Testis (tissue), 2 donors: ENCODE measurements at regions not wholly inside any gene's neighbourhood (a gene's known extent, or its start where the extent isn't known, plus 50 kb on each side); places are given as distances from the start of the nearest gene placed in this dataset.

Experiments used
- DNase-seq: peaks from one replicate; pipeline ENCODE4 v3.0.0-alpha.2; 2019
- H3K27ac ChIP-seq, 2 donors: fragments of 200-600 bp; sonication (generic); one replicate each; pipeline ENCODE4 v1.5.1; 2019
- H3K27me3 ChIP-seq: fragments of 200-600 bp; sonication (generic); one replicate; pipeline ENCODE4 v1.5.1; 2019
- H3K36me3 ChIP-seq: fragments of 200-600 bp; sonication (generic); one replicate; pipeline ENCODE4 v1.5.1; 2017; ENCODE audit warnings: low read depth; ENCODE audit errors: missing control alignments
- H3K4me1 ChIP-seq: fragments of 200-600 bp; sonication (generic); one replicate; pipeline ENCODE4 v1.5.1; 2019
- H3K4me3 ChIP-seq, 2 donors: fragments of 200-600 bp; sonication (generic); one replicate each; pipeline ENCODE4 v1.5.1; 2017 to 2019
- H3K9me3 ChIP-seq: fragments of 200-600 bp; sonication (generic); one replicate; pipeline ENCODE4 v1.5.1; 2017
- POLR2A ChIP-seq: fragments of 450-650 bp; IDR thresholded peaks from one replicate; pipeline ENCODE4 v1.6.1; 2017; ENCODE audit warnings: antibody characterized with exemption, mild to moderate bottlenecking, moderate library complexity
- WGBS, 2 donors: methylation state at CpG; one replicate each; pipeline ENCODE4 v1.1.5; 2018; 5-methylcytosine and 5-hydroxymethylcytosine counted together
- intact Hi-C: fragments of 100-400 bp; cut with DNase I; formaldehyde crosslinking; loops from one replicate; pipeline ENCODE4 v1.15.1; 2023; ENCODE audit warnings: low total_unique reads
- TF ChIP-seq, protein P1 (sequence below), 3 experiments: fragments of 450-650 bp in 2 of 3; fragments of 200-600 bp in 1 of 3; sonication (generic) in 1 of 3; IDR thresholded peaks; one replicate each; pipeline ENCODE4 v1.5.1; 2016 to 2019; ENCODE audit warnings: antibody characterized with exemption in 3 of 3, mild to moderate bottlenecking in 2 of 3, moderate library complexity in 1 of 3

DNA sequence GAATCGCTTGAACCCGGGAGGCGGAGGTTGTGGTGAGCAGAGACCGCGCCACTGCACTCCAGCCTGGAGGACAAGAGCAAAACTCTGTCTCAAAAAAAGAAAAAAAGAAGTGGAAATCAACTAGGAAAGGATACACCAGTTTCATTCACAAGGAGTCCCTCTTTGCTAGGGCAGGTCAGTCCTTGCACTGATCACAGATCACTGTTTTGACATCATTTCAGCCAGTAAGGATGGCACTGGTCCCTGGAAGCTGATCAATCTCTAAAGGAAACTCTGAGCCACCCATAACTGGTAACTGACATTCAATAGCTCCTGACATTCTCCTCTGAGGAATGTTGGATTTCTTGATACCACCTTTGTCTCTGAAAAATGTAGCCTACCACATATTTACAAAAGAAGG lies 243.1 kb upstream of the SLC35B3 start:
- no peaks in the 10 kb centered on the region for H3K36me3 ChIP-seq
- H3K27me3 ChIP-seq = no peaks in the 10 kb centered on the region
- intact Hi-C loops = no loop called here
- H3K27ac ChIP-seq = no peak overlapping the region
- H3K9me3 ChIP-seq = no peaks in the 10 kb centered on the region
- TF ChIP-seq, protein P1, sequence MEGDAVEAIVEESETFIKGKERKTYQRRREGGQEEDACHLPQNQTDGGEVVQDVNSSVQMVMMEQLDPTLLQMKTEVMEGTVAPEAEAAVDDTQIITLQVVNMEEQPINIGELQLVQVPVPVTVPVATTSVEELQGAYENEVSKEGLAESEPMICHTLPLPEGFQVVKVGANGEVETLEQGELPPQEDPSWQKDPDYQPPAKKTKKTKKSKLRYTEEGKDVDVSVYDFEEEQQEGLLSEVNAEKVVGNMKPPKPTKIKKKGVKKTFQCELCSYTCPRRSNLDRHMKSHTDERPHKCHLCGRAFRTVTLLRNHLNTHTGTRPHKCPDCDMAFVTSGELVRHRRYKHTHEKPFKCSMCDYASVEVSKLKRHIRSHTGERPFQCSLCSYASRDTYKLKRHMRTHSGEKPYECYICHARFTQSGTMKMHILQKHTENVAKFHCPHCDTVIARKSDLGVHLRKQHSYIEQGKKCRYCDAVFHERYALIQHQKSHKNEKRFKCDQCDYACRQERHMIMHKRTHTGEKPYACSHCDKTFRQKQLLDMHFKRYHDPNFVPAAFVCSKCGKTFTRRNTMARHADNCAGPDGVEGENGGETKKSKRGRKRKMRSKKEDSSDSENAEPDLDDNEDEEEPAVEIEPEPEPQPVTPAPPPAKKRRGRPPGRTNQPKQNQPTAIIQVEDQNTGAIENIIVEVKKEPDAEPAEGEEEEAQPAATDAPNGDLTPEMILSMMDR (IDR thresholded peaks at IDR 0.05) = no peak
- no peak for TF ChIP-seq POLR2A
- H3K4me1 ChIP-seq = no peaks in the 10 kb centered on the region
- DNase-seq = no peak
- 97 to 100% methylated on average over 5 of the region's 5 CpGs for WGBS, 2 donors
- H3K4me3 ChIP-seq = no peak overlapping the region

DNA sequence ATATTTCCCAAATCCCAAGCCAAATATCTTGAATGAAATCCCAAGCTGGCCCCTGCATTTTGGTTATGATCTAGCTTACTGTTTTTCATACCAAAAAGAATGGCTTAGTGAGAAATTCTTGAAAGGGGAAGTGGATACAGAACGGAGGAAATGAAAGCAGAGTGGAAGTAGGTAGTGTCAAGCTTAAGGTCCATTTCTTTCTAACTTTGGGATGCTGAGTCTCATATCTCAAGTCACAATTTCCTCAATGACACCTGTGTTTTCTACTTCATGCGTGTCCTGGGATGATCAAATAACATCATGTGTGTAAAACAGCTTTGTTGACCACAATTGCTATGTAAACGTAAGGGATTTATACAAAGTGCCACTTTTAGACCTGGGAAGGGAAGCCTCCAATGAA lies 238.8 kb upstream of the SLC35B3 start:
- 83 to 87% methylated on average over 3 of the region's 3 CpGs for WGBS, 2 donors
- Histone ChIP-seq H3K36me3 (no peaks in the 10 kb centered on the region), H3K9me3 (no peaks in the 10 kb centered on the region), H3K27me3 (no peaks in the 10 kb centered on the region), H3K27ac (no peak overlapping the region), H3K4me3 (no peak overlapping the region), H3K4me1 (no peaks in the 10 kb centered on the region)
- TF ChIP-seq, protein P1 (IDR thresholded peaks at IDR 0.05) = no peak
- TF ChIP-seq POLR2A = no peak
- DNase-seq = no peak
- intact Hi-C loops = no loop called here

DNA sequence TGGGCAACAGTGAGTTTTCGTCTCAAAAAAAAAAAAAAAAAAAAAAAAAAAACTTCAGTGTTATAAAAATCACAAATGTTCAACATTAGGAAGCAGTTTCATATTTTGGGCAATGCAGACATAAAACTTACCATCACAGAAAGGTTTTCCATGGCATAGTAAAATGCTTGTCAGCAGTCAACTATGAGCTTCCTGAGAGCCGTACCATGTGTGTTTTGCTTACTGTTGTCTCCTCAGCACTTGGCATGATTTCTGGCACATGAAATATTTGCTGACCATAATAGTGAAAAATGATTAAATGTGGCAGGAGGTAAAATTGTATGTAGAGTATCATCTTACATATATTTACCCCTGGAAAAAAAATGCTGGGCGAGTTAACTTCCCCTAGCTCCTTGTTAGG lies 237.5 kb upstream of the SLC35B3 start:
- Histone ChIP-seq H3K4me3 (no peak overlapping the region), H3K4me1 (no peaks in the 10 kb centered on the region), H3K9me3 (no peaks in the 10 kb centered on the region), H3K36me3 (no peaks in the 10 kb centered on the region), H3K27ac (no peak overlapping the region), H3K27me3 (no peaks in the 10 kb centered on the region)
- no peak for DNase-seq
- no peak for TF ChIP-seq POLR2A
- TF ChIP-seq, protein P1 (IDR thresholded peaks at IDR 0.05) = no peak
- WGBS, 2 donors = 87 to 91% methylated on average over 3 of the region's 3 CpGs
- intact Hi-C loops = no loop called here

DNA sequence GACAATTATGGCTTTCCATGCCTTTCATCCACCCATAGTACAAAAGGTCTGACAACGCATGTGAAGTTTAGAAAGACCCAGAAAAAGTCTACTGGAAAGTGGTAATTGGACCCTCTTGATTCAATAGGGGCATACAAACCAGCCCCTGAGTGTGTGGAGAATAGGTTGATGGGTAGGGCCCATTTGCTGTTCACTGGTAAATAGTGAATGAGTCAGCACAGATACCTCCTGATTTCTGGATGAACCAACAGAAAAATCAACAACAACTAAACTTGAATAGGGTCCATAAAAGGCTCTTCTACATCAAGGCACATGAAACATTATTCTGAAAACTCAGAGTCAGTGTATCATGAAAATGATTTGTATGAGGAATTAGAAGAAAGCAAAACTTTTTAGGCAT lies 235.4 kb upstream of the SLC35B3 start:
- H3K4me1 ChIP-seq = no peaks in the 10 kb centered on the region
- no peaks in the 10 kb centered on the region for H3K27me3 ChIP-seq
- intact Hi-C loops = no loop called here
- H3K36me3 ChIP-seq = no peaks in the 10 kb centered on the region
- no peak overlapping the region for H3K4me3 ChIP-seq
- TF ChIP-seq, protein P1 (IDR thresholded peaks at IDR 0.05) = no peak
- no peak for TF ChIP-seq POLR2A
- H3K27ac ChIP-seq = no peak overlapping the region
- DNase-seq = no peak
- 86 to 88% methylated on average over 1 of the region's 1 CpG for WGBS, 2 donors
- no peaks in the 10 kb centered on the region for H3K9me3 ChIP-seq

DNA sequence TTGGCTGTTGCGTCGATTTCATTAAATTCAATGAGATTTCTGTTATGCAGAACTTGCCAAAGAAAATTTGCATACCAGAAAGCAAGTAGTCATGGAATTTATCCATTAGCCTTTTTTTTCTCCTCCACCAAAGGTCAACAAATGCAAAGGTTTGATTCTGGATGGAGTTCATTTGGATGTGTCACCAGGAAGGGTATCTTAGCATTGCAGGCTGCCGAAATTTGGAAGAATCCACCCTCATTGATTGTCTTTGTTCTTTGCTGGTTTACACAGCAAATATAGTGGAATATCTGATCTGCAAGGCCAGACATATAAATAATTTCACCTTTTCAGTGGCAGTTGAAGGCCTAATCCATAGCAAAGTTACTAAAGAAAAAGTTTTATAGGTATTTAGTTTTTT lies 229.4 kb upstream of the SLC35B3 start:
- intact Hi-C loops = no loop called here
- WGBS, 2 donors = 80 to 86% methylated on average over 3 of the region's 3 CpGs
- DNase-seq = no peak
- no peaks in the 10 kb centered on the region for H3K27me3 ChIP-seq
- TF ChIP-seq, protein P1 (IDR thresholded peaks at IDR 0.05) = no peak
- H3K4me3 ChIP-seq = no peak overlapping the region
- no peaks in the 10 kb centered on the region for H3K36me3 ChIP-seq
- no peak overlapping the region for H3K27ac ChIP-seq
- H3K4me1 ChIP-seq = no peaks in the 10 kb centered on the region
- H3K9me3 ChIP-seq = no peaks in the 10 kb centered on the region
